ENCODE measurements at regions not wholly inside any gene's neighbourhood (a gene's known extent, or its start where the extent isn't known, plus 50 kb on each side); places are given as distances from the start of the nearest gene placed in this dataset.

DNA sequence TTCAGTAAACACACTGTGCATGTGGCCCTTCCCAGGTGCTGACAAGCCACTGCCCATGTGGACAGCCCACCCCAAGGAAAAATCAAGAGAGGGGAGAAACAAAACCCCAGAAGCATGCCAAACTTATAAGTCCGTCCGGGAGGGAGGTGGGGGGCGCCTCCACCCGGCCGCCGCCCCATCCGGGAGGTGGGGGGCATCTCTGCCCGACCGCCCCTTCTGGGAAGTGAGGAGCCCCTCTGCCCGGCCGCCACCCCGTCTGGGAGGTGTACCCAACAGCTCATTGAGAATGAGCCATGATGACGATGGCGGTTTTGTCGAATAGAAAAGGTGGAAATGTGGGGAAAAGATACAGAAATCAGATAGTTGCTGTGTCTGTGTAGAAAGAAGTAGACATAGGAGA, 53.8 kb upstream of the C2CD4B start:
- H3K27ac Mint-ChIP-seq, result no peak overlapping the region
- H3K4me1 Mint-ChIP-seq, result no peaks in the 10 kb centered on the region
- DNase-seq (no peak), ATAC-seq (replicated peaks) (no peak)
- no peaks in the 10 kb centered on the region for H3K27me3 Mint-ChIP-seq
- H3K4me3 Mint-ChIP-seq, result no peak overlapping the region
- peaks cover 0 to 1% of the 10 kb centered on the region in 2 donors for H3K36me3 Mint-ChIP-seq
- peaks cover 13 to 16% of the 10 kb centered on the region in 2 donors for H3K9me3 Mint-ChIP-seq

DNA sequence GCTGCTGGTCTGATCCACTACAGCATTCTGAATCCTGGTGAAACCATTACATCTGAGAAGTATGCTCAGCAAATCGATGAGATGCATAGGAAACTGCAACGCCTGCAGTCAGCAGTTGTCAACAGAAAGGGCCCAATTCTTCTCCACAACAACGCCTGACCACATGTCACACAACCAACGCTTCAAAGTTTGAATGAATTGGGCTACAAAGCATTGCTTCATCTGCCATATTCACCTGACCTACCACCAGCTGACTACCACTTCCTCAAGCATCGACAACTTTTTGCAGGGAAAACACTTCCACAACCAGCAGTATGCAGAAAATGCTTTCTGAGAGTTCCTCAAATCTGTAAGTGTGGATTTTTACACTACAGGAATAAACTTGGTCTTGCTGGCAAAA, 54.7 kb upstream of the C2CD4B start:
- H3K4me3 Mint-ChIP-seq, result no peak overlapping the region

DNA sequence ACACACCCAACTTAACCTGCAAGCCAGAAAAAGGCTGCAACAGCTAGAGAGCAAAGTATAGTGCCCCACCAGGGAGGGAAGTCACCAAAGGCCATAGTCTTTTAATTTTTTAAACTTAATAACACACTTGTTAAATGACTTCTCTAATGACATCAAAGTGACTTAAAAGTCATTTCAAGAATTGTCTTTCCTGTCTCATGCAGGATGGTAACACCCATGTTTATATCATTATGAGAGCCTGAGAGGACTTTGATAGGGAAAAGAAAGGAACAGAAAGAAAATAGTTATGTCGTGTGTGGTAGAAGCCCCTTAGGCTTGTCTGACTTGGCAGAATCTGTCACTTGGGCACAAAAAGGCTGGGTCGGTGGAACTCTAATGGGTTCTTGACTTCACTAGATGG, 57.9 kb upstream of the C2CD4B start:
- Mint-ChIP-seq H3K4me3 (no peak overlapping the region), H3K27me3 (peaks cover 7 to 8% of the 10 kb centered on the region in 2 donors), H3K9me3 (peaks cover 3 to 5% of the 10 kb centered on the region in 2 donors), H3K36me3 (peaks cover 0 to 4% of the 10 kb centered on the region in 2 donors), H3K27ac (no peak overlapping the region), H3K4me1 (no peaks in the 10 kb centered on the region)
- ATAC-seq (replicated peaks) (no peak), DNase-seq (no peak)

More for the DNA sequence above, 54.7 kb upstream of the C2CD4B start:
- Mint-ChIP-seq H3K9me3 (peaks cover 13 to 17% of the 10 kb centered on the region in 2 donors), H3K27me3 (no peaks in the 10 kb centered on the region), H3K4me1 (no peaks in the 10 kb centered on the region), H3K36me3 (peaks cover 1 to 3% of the 10 kb centered on the region in 2 donors), H3K27ac (no peak overlapping the region)
- no peak for ATAC-seq (replicated peaks)
- no peak for DNase-seq

DNA sequence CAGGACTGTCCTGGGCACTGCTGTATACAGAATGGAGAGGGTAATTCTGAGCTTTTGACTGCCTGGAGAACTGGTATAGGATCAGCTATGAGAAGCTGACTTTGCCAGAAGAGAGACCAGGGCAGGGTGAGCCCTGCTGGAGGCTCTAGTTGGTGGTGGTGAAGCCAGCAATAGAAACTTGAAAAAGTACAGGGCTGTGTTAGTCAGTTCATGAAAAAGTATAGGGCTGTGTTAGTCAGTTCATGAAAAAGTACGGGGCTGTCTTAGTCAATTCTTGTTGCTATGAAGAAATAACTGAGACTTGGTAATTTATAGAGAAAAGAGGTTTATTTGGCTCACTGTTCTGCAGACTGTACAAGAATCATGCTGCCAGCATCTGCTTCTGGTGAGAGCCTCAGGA, 63.5 kb upstream of the C2CD4B start:
- no peak for ATAC-seq (replicated peaks)
- no peak overlapping the region for H3K4me3 Mint-ChIP-seq
- H3K27ac Mint-ChIP-seq, result no peak overlapping the region
- no peaks in the 10 kb centered on the region for H3K4me1 Mint-ChIP-seq
- peaks cover 20 to 22% of the 10 kb centered on the region in 2 donors for H3K27me3 Mint-ChIP-seq
- no peak for DNase-seq
- peaks cover 0 to 1% of the 10 kb centered on the region in 2 donors for H3K9me3 Mint-ChIP-seq
- peaks cover 0 to 4% of the 10 kb centered on the region in 2 donors for H3K36me3 Mint-ChIP-seq

DNA sequence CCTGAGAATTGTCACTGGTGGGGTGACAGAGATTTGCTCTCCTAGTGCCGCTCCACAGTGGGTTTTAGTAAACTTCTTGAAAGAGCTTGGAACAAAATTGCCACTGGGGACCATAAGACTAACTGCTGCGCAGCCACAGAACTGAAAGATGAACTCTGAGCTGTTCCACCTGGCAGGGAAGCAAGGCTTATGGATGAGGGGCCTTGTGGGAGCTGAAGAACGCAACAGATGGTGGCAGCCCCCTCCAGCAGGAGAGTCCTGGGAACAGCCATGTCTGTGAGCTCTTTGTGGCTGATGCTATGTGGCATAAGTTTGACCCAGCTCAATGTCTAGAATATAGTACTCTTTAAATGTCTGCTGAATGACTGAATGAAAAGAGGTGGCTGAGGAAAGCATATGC, 66.8 kb upstream of the C2CD4B start:
- no peak overlapping the region for H3K27ac Mint-ChIP-seq
- peaks cover 15 to 17% of the 10 kb centered on the region in 2 donors for H3K27me3 Mint-ChIP-seq
- no peak for DNase-seq
- no peaks in the 10 kb centered on the region for H3K9me3 Mint-ChIP-seq
- H3K36me3 Mint-ChIP-seq, result no peaks in the 10 kb centered on the region
- no peak for ATAC-seq (replicated peaks)
- H3K4me3 Mint-ChIP-seq, result no peak overlapping the region
- no peaks in the 10 kb centered on the region for H3K4me1 Mint-ChIP-seq

DNA sequence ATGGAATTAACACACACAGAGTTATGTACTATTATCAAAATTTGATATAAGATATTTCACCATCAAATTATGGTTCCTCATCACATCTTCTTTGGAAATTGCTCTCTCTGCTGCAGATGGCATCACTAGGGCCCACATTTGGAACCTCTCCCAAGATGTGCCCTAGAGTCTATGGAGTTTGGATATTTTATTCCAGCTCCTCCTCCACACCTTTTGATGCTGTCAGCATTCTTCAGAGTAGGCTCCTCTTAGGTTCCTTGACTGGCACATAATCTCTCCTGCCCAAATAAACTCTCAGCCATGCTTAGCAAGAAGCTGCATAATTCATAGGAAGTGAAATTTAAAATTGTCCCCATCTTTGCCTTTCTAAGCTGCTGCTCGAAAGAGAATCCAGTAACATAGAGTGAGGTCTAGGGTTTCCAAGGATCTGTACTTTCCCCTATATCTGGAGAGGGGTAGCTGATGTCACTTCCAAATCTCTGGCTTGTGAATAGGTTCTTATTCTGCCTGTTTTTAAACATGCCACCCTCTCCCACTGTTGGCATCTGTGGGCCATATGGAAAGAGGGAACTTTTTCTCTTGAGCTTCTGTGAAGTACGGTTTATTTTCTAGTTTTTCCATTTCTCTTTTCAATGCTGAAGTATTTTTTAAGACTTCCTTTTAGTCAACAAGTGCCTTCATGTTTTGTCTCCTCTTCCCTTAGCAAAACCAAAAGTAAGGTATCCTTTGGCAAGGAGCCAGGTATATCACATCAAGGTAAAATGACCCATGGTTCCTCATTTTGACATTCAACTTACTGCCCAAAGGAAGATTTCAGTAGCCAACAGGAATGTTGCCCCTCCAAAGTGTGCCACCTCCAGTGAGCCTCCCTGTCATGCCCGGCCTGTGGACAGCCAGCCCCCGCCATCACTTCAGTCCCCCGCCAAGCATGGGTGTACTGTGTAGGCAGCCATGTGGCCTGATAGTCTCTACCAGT, 75.3 kb upstream of the C2CD4B start:
- Mint-ChIP-seq H3K36me3 (no peaks in the 10 kb centered on the region), H3K4me3 (no peak overlapping the region), H3K9me3 (peaks cover 3 to 4% of the 10 kb centered on the region in 2 donors), H3K27me3 (peaks cover 0 to 4% of the 10 kb centered on the region in 2 donors), H3K4me1 (peaks cover 0 to 1% of the 10 kb centered on the region in 2 donors), H3K27ac (no peak overlapping the region)
- no peak for DNase-seq
- ATAC-seq (replicated peaks), result no peak

DNA sequence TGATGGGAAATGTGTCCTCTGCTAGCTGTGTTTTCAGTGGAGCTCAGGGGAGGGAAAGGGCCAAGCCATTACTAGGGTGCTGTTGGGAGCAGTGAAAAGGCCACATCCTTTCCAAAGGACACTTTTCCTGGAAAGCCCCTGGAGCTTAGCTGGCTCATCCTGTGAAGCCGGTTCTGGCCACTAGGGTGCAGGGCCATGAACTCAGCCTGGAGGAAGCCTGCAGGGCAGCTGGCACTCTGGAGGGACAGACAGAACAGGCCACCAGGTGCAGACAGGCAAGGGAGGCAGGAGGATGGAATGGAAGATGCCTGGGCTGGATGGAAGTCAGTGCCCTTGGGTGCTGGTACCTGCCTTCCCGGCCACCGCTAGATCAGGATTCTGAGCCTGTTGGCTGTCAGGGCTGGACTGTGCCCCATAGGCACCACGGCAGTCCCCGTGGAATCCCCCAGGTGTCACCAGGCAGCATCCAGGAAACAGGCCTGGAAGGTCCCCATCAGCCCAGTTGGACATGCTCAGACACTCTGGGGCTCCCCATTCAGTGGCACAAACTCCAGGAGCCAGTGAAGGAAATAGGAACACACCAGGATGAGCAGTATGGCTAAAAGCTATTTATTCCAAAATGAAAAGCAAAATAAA, 76.2 kb upstream of the C2CD4B start:
- Mint-ChIP-seq H3K4me3 (no peak overlapping the region), H3K36me3 (no peaks in the 10 kb centered on the region), H3K9me3 (peaks cover 3 to 4% of the 10 kb centered on the region in 2 donors), H3K4me1 (peaks cover 0 to 1% of the 10 kb centered on the region in 2 donors), H3K27me3 (peaks cover 4 to 6% of the 10 kb centered on the region in 2 donors), H3K27ac (no peak overlapping the region)
- DNase-seq (no peak), ATAC-seq (replicated peaks) (no peak)

DNA sequence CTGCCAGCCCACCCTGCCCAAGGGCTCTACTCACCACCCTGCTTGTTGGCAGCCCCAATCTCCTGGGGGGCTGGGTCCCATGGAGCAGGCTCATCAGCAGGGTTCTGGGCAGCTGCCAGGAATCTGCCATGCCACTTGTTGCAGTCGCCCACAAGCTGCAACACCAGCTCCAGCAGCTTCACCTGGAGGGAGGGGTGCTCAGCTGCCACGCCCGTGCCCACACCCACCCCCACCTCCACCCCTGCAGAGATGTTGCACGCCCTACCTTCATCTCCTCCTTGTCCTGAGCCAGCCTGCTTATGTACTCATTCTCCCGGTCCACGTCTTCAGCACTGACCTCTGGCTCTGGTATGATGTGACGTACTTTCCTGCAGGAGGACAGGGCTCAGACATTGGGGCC, 77.9 kb upstream of the C2CD4B start:
- Mint-ChIP-seq H3K4me3 (no peak overlapping the region), H3K27ac (no peak overlapping the region), H3K9me3 (peaks cover 3 to 4% of the 10 kb centered on the region in 2 donors), H3K27me3 (peaks cover 9 to 12% of the 10 kb centered on the region in 2 donors), H3K36me3 (no peaks in the 10 kb centered on the region), H3K4me1 (peaks cover 0 to 1% of the 10 kb centered on the region in 2 donors)
- DNase-seq (no peak), ATAC-seq (replicated peaks) (no peak)

DNA sequence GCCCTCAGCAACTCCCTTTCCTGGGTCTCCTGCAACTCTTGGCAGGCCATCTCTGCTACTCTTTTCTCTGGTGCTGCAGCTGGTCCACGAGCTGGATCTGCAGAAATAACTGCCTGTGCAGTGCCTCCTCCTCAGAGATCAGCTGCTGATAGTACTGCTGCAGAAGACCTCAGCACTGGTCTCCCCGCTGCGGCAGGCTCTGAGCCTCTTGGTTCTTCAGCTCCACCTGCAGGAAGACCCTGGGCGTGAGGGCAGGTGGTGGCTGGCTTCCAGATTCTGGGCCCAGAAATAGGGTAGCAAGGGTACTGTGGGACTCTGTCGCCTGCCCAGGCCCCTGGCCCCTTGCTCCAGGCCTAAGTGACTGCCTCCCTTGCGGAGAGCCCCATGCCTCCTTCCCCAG, 79.7 kb upstream of the C2CD4B start:
- H3K4me1 Mint-ChIP-seq, result peaks cover 0 to 1% of the 10 kb centered on the region in 2 donors
- ATAC-seq (replicated peaks) (no peak), DNase-seq (no peak)
- no peaks in the 10 kb centered on the region for H3K36me3 Mint-ChIP-seq
- H3K27ac Mint-ChIP-seq, result no peak overlapping the region
- no peak overlapping the region for H3K4me3 Mint-ChIP-seq
- peaks cover 1 to 3% of the 10 kb centered on the region in 2 donors for H3K9me3 Mint-ChIP-seq
- peaks cover 9 to 12% of the 10 kb centered on the region in 2 donors for H3K27me3 Mint-ChIP-seq

DNA sequence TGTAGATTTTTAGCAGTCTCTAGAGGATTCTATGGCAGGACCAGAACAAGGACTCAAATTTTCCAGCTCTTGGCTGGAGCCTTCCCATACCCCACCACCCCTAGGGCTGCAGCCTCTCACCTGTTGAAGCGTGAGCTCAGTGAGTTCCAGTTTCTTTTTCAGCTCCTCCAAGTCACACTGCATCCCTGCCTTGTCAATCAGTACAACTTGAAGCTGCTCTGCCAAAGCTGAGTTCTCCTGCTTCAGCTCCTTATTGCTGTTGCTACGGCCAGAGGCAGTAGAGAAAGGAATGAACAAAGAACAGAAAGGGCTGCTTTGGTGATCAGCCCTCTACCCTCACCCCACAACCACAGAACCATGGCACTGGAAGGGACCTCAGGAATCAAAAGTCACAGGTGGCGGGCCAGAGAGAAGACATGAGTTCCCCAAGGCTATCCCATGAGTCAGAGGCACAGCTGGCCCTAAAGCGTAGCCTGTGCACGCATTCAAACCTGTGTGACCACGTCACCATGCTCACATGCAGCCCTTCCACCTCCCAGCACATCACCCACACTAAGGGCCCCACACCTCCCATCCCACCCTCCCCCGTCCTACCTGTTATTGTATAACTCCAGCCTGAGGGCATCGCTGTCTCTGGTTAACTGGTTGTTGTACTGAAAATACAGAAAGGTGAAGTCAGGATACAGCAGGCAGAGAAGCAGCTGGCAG, 83.3 kb upstream of the C2CD4B start:
- DNase-seq (no peak), ATAC-seq (replicated peaks) (no peak)
- no peak overlapping the region for H3K27ac Mint-ChIP-seq
- H3K4me3 Mint-ChIP-seq, result no peak overlapping the region
- no peaks in the 10 kb centered on the region for H3K36me3 Mint-ChIP-seq
- no peaks in the 10 kb centered on the region for H3K4me1 Mint-ChIP-seq
- H3K27me3 Mint-ChIP-seq, result peaks cover 15 to 18% of the 10 kb centered on the region in 2 donors
- H3K9me3 Mint-ChIP-seq, result no peaks in the 10 kb centered on the region

DNA sequence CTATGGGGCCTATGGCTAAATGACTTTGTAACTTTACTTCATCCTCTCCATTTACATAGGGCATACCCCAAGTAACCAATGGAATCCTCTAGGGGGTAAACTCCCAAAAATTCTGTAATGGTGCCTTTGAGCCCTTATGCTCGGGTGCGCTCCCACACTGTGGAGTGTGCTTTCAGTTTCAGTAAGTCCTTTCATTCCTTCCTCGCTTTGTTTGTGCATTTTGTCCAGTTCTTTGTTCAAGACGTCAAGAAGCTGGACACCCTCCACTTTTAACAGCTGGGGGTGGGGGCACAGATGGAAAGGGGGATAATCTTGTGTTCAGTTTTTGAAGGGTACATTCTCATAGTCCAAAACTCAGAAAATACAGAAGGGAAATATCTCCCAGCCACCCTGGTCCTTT, 84.4 kb upstream of the C2CD4B start:
- no peaks in the 10 kb centered on the region for H3K9me3 Mint-ChIP-seq
- ATAC-seq (replicated peaks), result no peak
- no peaks in the 10 kb centered on the region for H3K4me1 Mint-ChIP-seq
- H3K36me3 Mint-ChIP-seq, result no peaks in the 10 kb centered on the region
- H3K27me3 Mint-ChIP-seq, result peaks cover 20 to 21% of the 10 kb centered on the region in 2 donors
- no peak for DNase-seq
- H3K4me3 Mint-ChIP-seq, result no peak overlapping the region
- no peak overlapping the region for H3K27ac Mint-ChIP-seq

DNA sequence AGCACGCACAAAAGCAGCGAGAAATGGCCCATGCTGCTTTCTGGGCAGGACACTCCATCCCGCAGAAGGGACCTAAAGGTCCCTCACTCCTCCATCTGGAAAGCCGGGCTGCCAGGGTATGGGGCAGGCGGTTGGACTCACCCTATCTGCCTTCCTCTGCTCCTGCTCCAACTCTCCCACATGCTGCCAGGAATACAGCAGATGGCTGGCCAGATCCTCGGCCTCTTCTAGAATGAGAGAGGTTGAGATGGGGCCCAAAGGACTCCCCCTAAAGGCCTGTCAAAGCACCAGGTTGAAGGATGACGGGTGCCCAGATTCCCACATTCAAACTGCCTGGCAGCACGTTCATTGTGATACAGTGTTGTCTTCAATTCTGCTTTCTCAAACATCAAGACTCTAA, 85.1 kb upstream of the C2CD4B start:
- H3K4me1 Mint-ChIP-seq, result no peaks in the 10 kb centered on the region
- no peaks in the 10 kb centered on the region for H3K9me3 Mint-ChIP-seq
- ATAC-seq (replicated peaks), result no peak
- peaks cover 24 to 27% of the 10 kb centered on the region in 2 donors for H3K27me3 Mint-ChIP-seq
- H3K36me3 Mint-ChIP-seq, result no peaks in the 10 kb centered on the region
- no peak overlapping the region for H3K4me3 Mint-ChIP-seq
- no peak for DNase-seq
- H3K27ac Mint-ChIP-seq, result no peak overlapping the region

DNA sequence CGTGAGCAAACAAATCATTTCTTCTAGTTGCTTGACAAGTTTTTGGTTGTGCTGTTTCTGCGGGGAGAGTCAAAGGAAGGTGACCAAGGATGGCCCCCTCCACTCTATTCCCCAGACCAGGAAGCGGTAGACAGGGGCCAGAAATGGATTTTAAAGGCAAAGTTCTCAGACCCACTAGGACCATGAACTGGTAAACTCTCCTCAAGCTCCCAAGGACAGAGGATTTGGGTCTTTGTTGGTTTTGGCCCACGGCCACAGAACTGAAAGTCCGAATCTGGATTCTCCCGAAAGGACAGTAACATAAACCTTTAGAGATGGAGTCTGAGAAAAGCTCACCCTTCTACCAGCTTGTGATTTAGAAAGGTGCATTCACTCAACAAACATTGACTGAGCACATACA, 85.9 kb upstream of the C2CD4B start:
- Mint-ChIP-seq H3K27me3 (peaks cover 26 to 27% of the 10 kb centered on the region in 2 donors), H3K4me1 (no peaks in the 10 kb centered on the region), H3K27ac (no peak overlapping the region), H3K36me3 (no peaks in the 10 kb centered on the region), H3K9me3 (peaks cover 0 to 2% of the 10 kb centered on the region in 2 donors), H3K4me3 (no peak overlapping the region)
- ATAC-seq (replicated peaks) (no peak), DNase-seq (no peak)

DNA sequence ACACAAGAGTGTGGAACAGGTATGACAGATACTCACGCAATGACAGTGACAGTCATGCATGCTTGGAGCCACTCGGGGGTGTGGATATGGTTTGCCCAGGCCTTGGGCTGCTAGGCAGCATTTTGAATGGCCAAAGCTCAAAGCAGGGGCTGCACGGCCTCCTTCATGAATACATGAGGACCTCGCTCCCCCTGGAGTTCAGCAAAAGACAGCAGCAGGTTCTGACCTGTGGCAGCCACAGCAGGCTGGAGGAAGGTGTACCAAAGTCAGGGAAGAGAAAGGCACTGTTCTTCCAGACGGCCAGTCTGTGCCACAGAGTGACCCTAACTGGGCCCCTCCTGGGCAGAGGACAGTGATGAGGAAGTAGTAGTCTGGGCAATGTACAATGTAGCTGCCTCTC, 88.2 kb upstream of the C2CD4B start:
- DNase-seq, result no peak
- ATAC-seq (replicated peaks), result no peak
- H3K4me1 Mint-ChIP-seq, result no peaks in the 10 kb centered on the region
- H3K4me3 Mint-ChIP-seq, result no peak overlapping the region
- H3K36me3 Mint-ChIP-seq, result no peaks in the 10 kb centered on the region
- H3K9me3 Mint-ChIP-seq, result peaks cover 0 to 2% of the 10 kb centered on the region in 2 donors
- no peak overlapping the region for H3K27ac Mint-ChIP-seq
- H3K27me3 Mint-ChIP-seq, result peaks cover 20 to 21% of the 10 kb centered on the region in 2 donors
